GM21528 (cell line): ENCODE measurements at regions not wholly inside any gene's neighbourhood (a gene's known extent, or its start where the extent isn't known, plus 50 kb on each side); places are given as distances from the start of the nearest gene placed in this dataset.

Experiments used
- ATAC-seq: cut with Tn5 transposase; IDR thresholded peaks from one replicate; pipeline ENCODE4 v1.9.1; 2021; ENCODE audit warnings: mild to moderate bottlenecking, moderate library complexity; ENCODE audit not compliant: unreplicated experiment, low FRiP score

- no peak for ATAC-seq
Measured at GRCh38 chr4:152009031-152009670, 248.3 kb upstream of the GATB start.

- ATAC-seq, result no peak
Measured at GRCh38 chr4:152007111-152007510, 246.3 kb upstream of the GATB start.

GRCh38 chr4:152004801-152005200, 244.0 kb upstream of the GATB start:
- ATAC-seq, result no peak

GRCh38 chr4:152000518-152000917, 239.7 kb upstream of the GATB start:
- ATAC-seq, result no peak

- no peak for ATAC-seq
Measured at GRCh38 chr4:151998723-151999122, 237.9 kb upstream of the GATB start.

- ATAC-seq, result no peak
Measured at GRCh38 chr4:151997461-151997860, 236.7 kb upstream of the GATB start.

GRCh38 chr4:151994429-151994828, 233.6 kb upstream of the GATB start:
- ATAC-seq, result no peak

GRCh38 chr4:151993521-151993920, 232.7 kb upstream of the GATB start:
- ATAC-seq, result no peak

- no peak for ATAC-seq
Measured at GRCh38 chr4:151992332-151993154, 231.7 kb upstream of the GATB start.

GRCh38 chr4:151991884-151992167, 231.0 kb upstream of the GATB start:
- ATAC-seq, result no peak

- ATAC-seq, result no peak
Measured at GRCh38 chr4:151991001-151991883, 230.4 kb upstream of the GATB start.

GRCh38 chr4:151990201-151990600, 229.4 kb upstream of the GATB start:
- ATAC-seq, result no peak

GRCh38 chr4:151988591-151988990, 227.8 kb upstream of the GATB start:
- no peak for ATAC-seq

- no peak for ATAC-seq
Measured at GRCh38 chr4:151987606-151988005, 226.8 kb upstream of the GATB start.

- no peak for ATAC-seq
Measured at GRCh38 chr4:151983854-151984253, 223.0 kb upstream of the GATB start.

GRCh38 chr4:151979819-151980218, 219.0 kb upstream of the GATB start:
- no peak for ATAC-seq

GRCh38 chr4:151968643-151969042, 207.8 kb upstream of the GATB start:
- no peak for ATAC-seq

GRCh38 chr4:151967074-151967473, 206.3 kb upstream of the GATB start:
- ATAC-seq, result no peak

GRCh38 chr4:151962138-151962823, 201.5 kb upstream of the GATB start:
- ATAC-seq, result no peak

- no peak for ATAC-seq
Measured at GRCh38 chr4:151961456-151961855, 200.6 kb upstream of the GATB start.
